HL-60 (cell line): ENCODE measurements at regions not wholly inside any gene's neighbourhood (a gene's known extent, or its start where the extent isn't known, plus 50 kb on each side); places are given as distances from the start of the nearest gene placed in this dataset.

Experiments
- CTCF ChIP-seq: IDR thresholded peaks from one replicate; pipeline ENCODE4 v1.5.1; 2011; ENCODE audit warnings: low read length, control low read depth, inconsistent platforms; ENCODE audit not compliant: insufficient read depth
- GABPA ChIP-seq: IDR thresholded peaks from 2 replicates; pipeline ENCODE4 v1.6.1; 2012; ENCODE audit warnings: low read depth
- POLR2AphosphoS5 ChIP-seq: IDR thresholded peaks from 2 replicates; pipeline ENCODE4 v1.6.1; 2012; ENCODE audit warnings: low read depth

- TF ChIP-seq CTCF = no peak
- TF ChIP-seq GABPA = no peak
- TF ChIP-seq POLR2AphosphoS5 = no peak
These were observed 54.7 kb upstream of the EIF5 start for GRCh38 chr14:103279142-103280025.
